GM23338 (cell line): ENCODE measurements at regions not wholly inside any gene's neighbourhood (a gene's known extent, or its start where the extent isn't known, plus 50 kb on each side); places are given as distances from the start of the nearest gene placed in this dataset.

Source experiments
- ATAC-seq: fragments of 200-7000 bp; cut with Tn5 transposase; 3 replicates; pipeline ENCODE4 v1.9.1; 2020
- DNase-seq: peaks from one replicate; pipeline ENCODE4 v3.0.0-alpha.2; 2015; ENCODE audit warnings: low spot score
- H2AFZ ChIP-seq: fragments of 200-600 bp; sonication (generic); 2 replicates; pipeline ENCODE4 v1.8.0; 2016; ENCODE audit warnings: antibody characterized with exemption, mild to moderate bottlenecking, moderate library complexity
- H3F3A ChIP-seq: fragments of 200-600 bp; sonication (generic); replicated peaks from 2 replicates; pipeline ENCODE4 v1.8.0; 2017; ENCODE audit warnings: antibody characterized with exemption, mixed run types, low read depth
- H3K27ac ChIP-seq: fragments of 200-600 bp; sonication (generic); 2 replicates; pipeline ENCODE4 v1.6.1; 2016; ENCODE audit warnings: low read depth
- H3K27me3 ChIP-seq: fragments of 200-600 bp; sonication (generic); 2 replicates; pipeline ENCODE4 v1.8.0; 2016; ENCODE audit warnings: mild to moderate bottlenecking, mixed run types, moderate library complexity; ENCODE audit not compliant: insufficient read depth
- H3K36me3 ChIP-seq: fragments of 200-600 bp; sonication (generic); 2 replicates; pipeline ENCODE4 v1.8.0; 2016; ENCODE audit warnings: mild to moderate bottlenecking; ENCODE audit not compliant: insufficient read depth
- H3K4me1 ChIP-seq: fragments of 200-600 bp; sonication (generic); 2 replicates; pipeline ENCODE4 v1.8.0; 2016; ENCODE audit warnings: mild to moderate bottlenecking, moderate library complexity; ENCODE audit not compliant: insufficient read depth
- H3K4me2 ChIP-seq: fragments of 200-600 bp; sonication (generic); 2 replicates; pipeline ENCODE4 v1.7.1; 2017; ENCODE audit warnings: mixed run types
- H3K4me3 ChIP-seq: fragments of 200-600 bp; sonication (generic); 2 replicates; pipeline ENCODE4 v1.6.1; 2016; ENCODE audit warnings: mixed run types
- H3K79me2 ChIP-seq: fragments of 200-600 bp; sonication (generic); replicated peaks from 2 replicates; pipeline ENCODE4 v1.8.0; 2017; ENCODE audit warnings: mild to moderate bottlenecking; ENCODE audit not compliant: insufficient read depth
- H3K9me2 ChIP-seq: fragments of 200-600 bp; sonication (generic); 2 replicates; pipeline ENCODE4 v1.8.0; 2017; ENCODE audit not compliant: insufficient read depth
- H4K20me1 ChIP-seq: fragments of 200-600 bp; sonication (generic); replicated peaks from 2 replicates; pipeline ENCODE4 v1.8.0; 2017; ENCODE audit warnings: mild to moderate bottlenecking; ENCODE audit not compliant: insufficient read depth
- H3K27ac Mint-ChIP-seq: 2 replicates; pipeline ENCODE4 v1.8.0; 2020; ENCODE audit warnings: inconsistent platforms, mild to moderate bottlenecking, moderate library complexity, mixed read lengths
- H3K27me3 Mint-ChIP-seq: 3 replicates; pipeline ENCODE4 v1.8.0; 2022; ENCODE audit warnings: low read depth, mild to moderate bottlenecking, moderate library complexity, mixed read lengths, inconsistent platforms; ENCODE audit not compliant: insufficient read depth, poor library complexity
- H3K36me3 Mint-ChIP-seq: 3 replicates; pipeline ENCODE4 v1.8.0; 2021; ENCODE audit warnings: low read depth, mild to moderate bottlenecking, inconsistent platforms, moderate library complexity, mixed read lengths
- H3K4me1 Mint-ChIP-seq: 3 replicates; pipeline ENCODE4 v1.8.0; 2020; ENCODE audit warnings: mild to moderate bottlenecking, inconsistent platforms, mixed read lengths
- H3K4me3 Mint-ChIP-seq: 3 replicates; pipeline ENCODE4 v1.8.0; 2021; ENCODE audit warnings: moderate library complexity, mild to moderate bottlenecking, inconsistent platforms, mixed read lengths
- H3K9me3 Mint-ChIP-seq: 3 replicates; pipeline ENCODE4 v1.8.0; 2020; ENCODE audit warnings: moderate library complexity, mild to moderate bottlenecking, inconsistent platforms, mixed read lengths
- CTCF ChIP-seq, 2 experiments: fragments of 200-600 bp in 1 of 2; sonication (generic) in 1 of 2; conservative IDR thresholded peaks; 2 replicates each; pipeline versions ENCODE4 v1.5.1 to v1.6.1; 2016 to 2017; ENCODE audit warnings: antibody characterized with exemption in 2 of 2, low read depth in 2 of 2, mild to moderate bottlenecking in 2 of 2, moderate library complexity in 1 of 2
- ETS1 ChIP-seq: IDR thresholded peaks from 2 replicates; pipeline ENCODE4 v1.6.1; 2016; ENCODE audit warnings: antibody characterized with exemption
- ZNF114 ChIP-seq: fragments of 250-450 bp; sonication (Bioruptor Pico); IDR thresholded peaks from 2 replicates; pipeline ENCODE4 v1.5.0; 2020; ENCODE audit warnings: mild to moderate bottlenecking, moderate library complexity
- ZNF462 ChIP-seq: fragments of 250-450 bp; sonication (Bioruptor Pico); IDR thresholded peaks from 2 replicates; pipeline ENCODE4 v1.5.0; 2020; ENCODE audit warnings: mild to moderate bottlenecking, moderate library complexity

- H3K27ac ChIP-seq: no peak overlapping the region
- Mint-ChIP-seq H3K4me1 (peaks cover 9% of the 10 kb centered on the region; the same call in 2 of the 3 replicates), H3K4me3 (no peak overlapping the region), H3K27ac (no peak overlapping the region), H3K36me3 (no peaks in the 10 kb centered on the region), H3K9me3 (no peaks in the 10 kb centered on the region), H3K27me3 (peaks cover 4% of the 10 kb centered on the region)
- no peak overlapping the region for H3K4me2 ChIP-seq
- no peaks in the 10 kb centered on the region for H3K79me2 ChIP-seq
- H3F3A ChIP-seq: no peaks in the 10 kb centered on the region
- H2AFZ ChIP-seq: no peak overlapping the region
- H3K36me3 ChIP-seq: 0 out of 2 replicates have a peak, but pooled peaks cover 6% of the 10 kb centered on the region
- no peaks in the 10 kb centered on the region for H3K27me3 ChIP-seq
- H3K9me2 ChIP-seq: no peaks in the 10 kb centered on the region
- ATAC-seq: no peak
- no peak overlapping the region for H3K4me3 ChIP-seq
- DNase-seq: no peak
- H3K4me1 ChIP-seq: peaks cover 11% of the 10 kb centered on the region
- TF ChIP-seq CTCF (conservative IDR thresholded peaks at IDR 0.05; ENCODE audit: low read depth in 2 of 2): no peak
- no peak for TF ChIP-seq ETS1
- no peak for TF ChIP-seq ZNF462
- TF ChIP-seq ZNF114 (CRISPR knock-in tag): no peak
- no peaks in the 10 kb centered on the region for H4K20me1 ChIP-seq
Measured at GRCh38 chr2:173653432-173653805, 298.7 kb downstream of the CDCA7 start.
